Stimulated activated effector memory CD8-positive, alpha-beta T cell treated with anti-CD3 and anti-CD28 coated beads, Interleukin-12 subunit alpha, Interleukin-12 subunit beta, amount 100 ng/mL, for 72 hours (primary cell): ENCODE measurements at regions not wholly inside any gene's neighbourhood (a gene's known extent, or its start where the extent isn't known, plus 50 kb on each side); places are given as distances from the start of the nearest gene placed in this dataset.
"Not testable (repeated sequence)": the region's sequence is repeated elsewhere in the genome, so short reads cannot be mapped to it uniquely, and the experiment has no call there.

Experiments
- ATAC-seq: fragments of 150-1000 bp; cut with Tn5 transposase; 2 replicates; pipeline ENCODE4 v1.10.0; 2021
- DNase-seq, 2 donors: peaks; one replicate each; pipeline ENCODE4 v3.0.0; 2021 to 2022; ENCODE audit warnings: low spot score in 2 of 2
- H3K27ac Mint-ChIP-seq: one replicate; pipeline ENCODE4 v1.8.0; 2022; ENCODE audit warnings: mild to moderate bottlenecking, mixed read lengths
- H3K36me3 Mint-ChIP-seq: one replicate; pipeline ENCODE4 v1.8.0; 2022; ENCODE audit warnings: mild to moderate bottlenecking, mixed read lengths
- H3K4me1 Mint-ChIP-seq: one replicate; pipeline ENCODE4 v1.8.0; 2022; ENCODE audit warnings: mixed read lengths
- H3K4me3 Mint-ChIP-seq: one replicate; pipeline ENCODE4 v1.8.0; 2022; ENCODE audit warnings: mild to moderate bottlenecking, mixed read lengths
- H3K9me3 Mint-ChIP-seq: one replicate; pipeline ENCODE4 v1.8.0; 2022; ENCODE audit warnings: mixed read lengths

GRCh38 chr3:82198009-82198408 lies 436.6 kb upstream of the GBE1 start:
- no peaks in the 10 kb centered on the region for H3K36me3 Mint-ChIP-seq
- no peaks in the 10 kb centered on the region for H3K4me1 Mint-ChIP-seq
- no peak overlapping the region for H3K27ac Mint-ChIP-seq
- H3K9me3 Mint-ChIP-seq = peaks cover 6% of the 10 kb centered on the region
- no peak overlapping the region for H3K4me3 Mint-ChIP-seq
- ATAC-seq (no peak), DNase-seq (no peak)

- Mint-ChIP-seq H3K36me3 (no peaks in the 10 kb centered on the region), H3K9me3 (peaks cover 8% of the 10 kb centered on the region), H3K27ac (no peak overlapping the region), H3K4me3 (no peak overlapping the region), H3K4me1 (no peaks in the 10 kb centered on the region)
- no peak for ATAC-seq
- no peak for DNase-seq
These were observed 435.2 kb upstream of the GBE1 start for GRCh38 chr3:82196645-82197044.

- H3K9me3 Mint-ChIP-seq = peaks cover 8% of the 10 kb centered on the region
- no peak for ATAC-seq
- H3K4me1 Mint-ChIP-seq = no peaks in the 10 kb centered on the region
- no peaks in the 10 kb centered on the region for H3K36me3 Mint-ChIP-seq
- no peak for DNase-seq
- no peak overlapping the region for H3K27ac Mint-ChIP-seq
- no peak overlapping the region for H3K4me3 Mint-ChIP-seq
These were observed 433.4 kb upstream of the GBE1 start for GRCh38 chr3:82194870-82195269.

GRCh38 chr3:82186017-82186416 lies 424.6 kb upstream of the GBE1 start:
- no peaks in the 10 kb centered on the region for H3K4me1 Mint-ChIP-seq
- ATAC-seq (no peak), DNase-seq (no peak)
- peaks cover 7% of the 10 kb centered on the region for H3K9me3 Mint-ChIP-seq
- no peaks in the 10 kb centered on the region for H3K36me3 Mint-ChIP-seq
- no peak overlapping the region for H3K27ac Mint-ChIP-seq
- no peak overlapping the region for H3K4me3 Mint-ChIP-seq

GRCh38 chr3:82179291-82179690 lies 417.8 kb upstream of the GBE1 start:
- H3K9me3 Mint-ChIP-seq = peaks cover 8% of the 10 kb centered on the region
- H3K27ac Mint-ChIP-seq = no peak overlapping the region
- DNase-seq = no peak
- no peaks in the 10 kb centered on the region for H3K36me3 Mint-ChIP-seq
- ATAC-seq = no peak
- H3K4me3 Mint-ChIP-seq = no peak overlapping the region
- H3K4me1 Mint-ChIP-seq = no peaks in the 10 kb centered on the region

GRCh38 chr3:82178291-82178690 lies 416.8 kb upstream of the GBE1 start:
- Mint-ChIP-seq H3K27ac (no peak overlapping the region), H3K4me1 (no peaks in the 10 kb centered on the region), H3K36me3 (no peaks in the 10 kb centered on the region), H3K9me3 (peaks cover 8% of the 10 kb centered on the region), H3K4me3 (no peak overlapping the region)
- ATAC-seq = no peak
- DNase-seq = no peak

GRCh38 chr3:82177774-82178173 lies 416.3 kb upstream of the GBE1 start:
- Mint-ChIP-seq H3K36me3 (no peaks in the 10 kb centered on the region), H3K27ac (no peak overlapping the region), H3K4me1 (no peaks in the 10 kb centered on the region), H3K9me3 (peaks cover 8% of the 10 kb centered on the region), H3K4me3 (no peak overlapping the region)
- no peak for DNase-seq
- ATAC-seq = no peak

- no peak overlapping the region for H3K4me3 Mint-ChIP-seq
- DNase-seq (no peak), ATAC-seq (no peak)
- H3K4me1 Mint-ChIP-seq = no peaks in the 10 kb centered on the region
- peaks cover 4% of the 10 kb centered on the region for H3K9me3 Mint-ChIP-seq
- H3K36me3 Mint-ChIP-seq = no peaks in the 10 kb centered on the region
- no peak overlapping the region for H3K27ac Mint-ChIP-seq
These were observed 403.8 kb upstream of the GBE1 start for GRCh38 chr3:82165266-82165665.

GRCh38 chr3:82163907-82164520 lies 402.6 kb upstream of the GBE1 start:
- ATAC-seq (no peak), DNase-seq (no peak)
- Mint-ChIP-seq H3K9me3 (peaks cover 4% of the 10 kb centered on the region), H3K4me1 (no peaks in the 10 kb centered on the region), H3K36me3 (no peaks in the 10 kb centered on the region), H3K4me3 (no peak overlapping the region), H3K27ac (no peak overlapping the region)

- no peak for DNase-seq
- H3K4me1 Mint-ChIP-seq = no peaks in the 10 kb centered on the region
- peaks cover 5% of the 10 kb centered on the region for H3K9me3 Mint-ChIP-seq
- no peak for ATAC-seq
- no peaks in the 10 kb centered on the region for H3K36me3 Mint-ChIP-seq
- no peak overlapping the region for H3K4me3 Mint-ChIP-seq
- no peak overlapping the region for H3K27ac Mint-ChIP-seq
These were observed 396.5 kb upstream of the GBE1 start for GRCh38 chr3:82157952-82158351.

- H3K36me3 Mint-ChIP-seq, H3K27ac Mint-ChIP-seq, DNase-seq, H3K4me1 Mint-ChIP-seq, H3K4me3 Mint-ChIP-seq, ATAC-seq, H3K9me3 Mint-ChIP-seq: not testable (repeated sequence)
These were observed 392.4 kb upstream of the GBE1 start for GRCh38 chr3:82153892-82154291.

GRCh38 chr3:82145742-82146141 lies 384.3 kb upstream of the GBE1 start:
- Mint-ChIP-seq H3K4me3 (no peak overlapping the region), H3K9me3 (peaks cover 3% of the 10 kb centered on the region), H3K36me3 (no peaks in the 10 kb centered on the region), H3K27ac (no peak overlapping the region), H3K4me1 (no peaks in the 10 kb centered on the region)
- no peak for DNase-seq
- ATAC-seq = no peak

- Mint-ChIP-seq H3K27ac (no peak overlapping the region), H3K4me1 (no peaks in the 10 kb centered on the region), H3K36me3 (no peaks in the 10 kb centered on the region), H3K4me3 (no peak overlapping the region), H3K9me3 (no peaks in the 10 kb centered on the region)
- ATAC-seq (no peak), DNase-seq (no peak)
These were observed 383.4 kb upstream of the GBE1 start for GRCh38 chr3:82144811-82145210.

- H3K9me3 Mint-ChIP-seq = no peaks in the 10 kb centered on the region
- peak; percentile 8 for ATAC-seq
- H3K36me3 Mint-ChIP-seq = no peaks in the 10 kb centered on the region
- no peaks in the 10 kb centered on the region for H3K4me1 Mint-ChIP-seq
- no peak overlapping the region for H3K4me3 Mint-ChIP-seq
- H3K27ac Mint-ChIP-seq = no peak overlapping the region
- no peak for DNase-seq
These were observed 382.4 kb upstream of the GBE1 start for GRCh38 chr3:82143661-82144412.

- Mint-ChIP-seq H3K9me3 (no peaks in the 10 kb centered on the region), H3K36me3 (no peaks in the 10 kb centered on the region), H3K27ac (no peak overlapping the region), H3K4me1 (no peaks in the 10 kb centered on the region), H3K4me3 (no peak overlapping the region)
- DNase-seq = no peak
- ATAC-seq = no peak
These were observed 380.1 kb upstream of the GBE1 start for GRCh38 chr3:82141592-82141991.

- ATAC-seq = no peak
These were observed 376.4 kb upstream of the GBE1 start for GRCh38 chr3:82137861-82138260.

More at GRCh38 chr3:82137861-82138260, 376.4 kb upstream of the GBE1 start:
- Mint-ChIP-seq H3K27ac (no peak overlapping the region), H3K9me3 (no peaks in the 10 kb centered on the region), H3K4me1 (no peaks in the 10 kb centered on the region), H3K4me3 (no peak overlapping the region), H3K36me3 (no peaks in the 10 kb centered on the region)
- no peak for DNase-seq
